Stomach (tissue), 8 donors: ENCODE measurements at regions not wholly inside any gene's neighbourhood (a gene's known extent, or its start where the extent isn't known, plus 50 kb on each side); places are given as distances from the start of the nearest gene placed in this dataset.

Experiments used
- DNase-seq, 2 donors: peaks; one replicate each; pipeline versions ENCODE4 v3.0.0 to v3.0.0-alpha.2; 2013 to 2019
- H3K27ac ChIP-seq, 5 donors: fragments of 200-600 bp in 4 of 5; sonication (generic) in 4 of 5; one replicate each; pipeline ENCODE4 v1.5.1; 2013 to 2019; ENCODE audit warnings: mild to moderate bottlenecking in 1 of 5, moderate library complexity in 1 of 5
- H3K27me3 ChIP-seq, 3 donors: fragments of 200-600 bp; sonication (generic); one replicate each; pipeline ENCODE4 v1.5.1; 2017 to 2019; ENCODE audit warnings: mixed run types in 1 of 3
- H3K36me3 ChIP-seq, 4 donors: fragments of 200-600 bp; sonication (generic); 1 replicate in 3 of 4; 2 replicates in 1 of 4; pipeline ENCODE4 v1.5.1; 2016 to 2019
- H3K4me1 ChIP-seq, 4 donors: fragments of 200-600 bp; sonication (generic); one replicate each; pipeline ENCODE4 v1.5.1; 2016 to 2019
- H3K4me3 ChIP-seq, 4 donors: fragments of 200-600 bp; sonication (generic) in 3 of 4; one replicate each; pipeline ENCODE4 v1.5.1; 2016 to 2019; ENCODE audit warnings: mild to moderate bottlenecking in 1 of 4
- H3K9me3 ChIP-seq, 4 donors: fragments of 200-600 bp; sonication (generic); one replicate each; pipeline ENCODE4 v1.5.1; 2016 to 2019
- CTCF ChIP-seq, 7 experiments: fragments of 450-650 bp in 4 of 7; fragments of 200-600 bp in 3 of 7; sonication (generic) in 3 of 7; IDR thresholded peaks; one replicate each; pipeline ENCODE4 v1.5.1; 2016 to 2019; ENCODE audit warnings: antibody characterized with exemption in 7 of 7, control low read depth in 2 of 7, mild to moderate bottlenecking in 1 of 7
- EP300 ChIP-seq: sonication (generic); formaldehyde crosslinking; IDR thresholded peaks from one replicate; pipeline ENCODE4 v1.6.1; 2017; ENCODE audit warnings: antibody characterized with exemption
- POLR2A ChIP-seq, 4 donors: fragments of 450-650 bp; IDR thresholded peaks; one replicate each; pipeline ENCODE4 v1.6.1; 2016; ENCODE audit warnings: antibody characterized with exemption in 4 of 4, control low read depth in 2 of 4, mild to moderate bottlenecking in 1 of 4, moderate library complexity in 1 of 4
- POLR2AphosphoS5 ChIP-seq, 3 donors: sonication (generic); formaldehyde crosslinking; IDR thresholded peaks; one replicate each; pipeline ENCODE4 v1.6.1; 2016; ENCODE audit warnings: antibody characterized with exemption in 3 of 3
- WGBS, 5 donors: extraction: QIAGEN DNeasy Blood & Tissue Kit in 3 of 5; methylation state at CpG; one replicate each; pipeline versions ENCODE4 v1.1.5 to v1.1.7; 2013 to 2018; 5-methylcytosine and 5-hydroxymethylcytosine counted together
- intact Hi-C: fragments of 100-400 bp; cut with DNase I; formaldehyde crosslinking; loops from one replicate; pipeline ENCODE4 v1.15.1; 2023; ENCODE audit warnings: low total_unique reads
- donor health status: healthy with polysubstance abuse.
- donor health status: Bipolar disorder and iron deficiency.
- donor health status: healthy.

GRCh38 chr11:80451105-80451504, 1010.3 kb upstream of the TENM4 start:
- H3K4me1 ChIP-seq = no peaks in the 10 kb centered on the region
- DNase-seq = no peak
- no peaks in the 10 kb centered on the region for H3K27me3 ChIP-seq
- no peaks in the 10 kb centered on the region for H3K9me3 ChIP-seq
- no peak overlapping the region for H3K27ac ChIP-seq
- no peaks in the 10 kb centered on the region for H3K36me3 ChIP-seq
- WGBS, 5 donors = 67 to 73% (median 72%) methylated on average over 5 of the region's 5 CpGs
- intact Hi-C loops = no loop called here
- TF ChIP-seq EP300 (no peak), POLR2AphosphoS5 (IDR thresholded peaks at IDR 0.05) (no peak), CTCF (IDR thresholded peaks at IDR 0.05) (no peak), POLR2A (IDR thresholded peaks at IDR 0.05) (no peak)
- H3K4me3 ChIP-seq = no peak overlapping the region

GRCh38 chr11:80448709-80449108, 1007.9 kb upstream of the TENM4 start:
- Histone ChIP-seq H3K27ac (no peak overlapping the region), H3K27me3 (no peaks in the 10 kb centered on the region), H3K4me3 (no peak overlapping the region), H3K9me3 (no peaks in the 10 kb centered on the region), H3K36me3 (no peaks in the 10 kb centered on the region), H3K4me1 (no peaks in the 10 kb centered on the region)
- intact Hi-C loops = no loop called here
- 66 to 83% (median 71%) methylated on average over 2 of the region's 2 CpGs for WGBS, 5 donors
- TF ChIP-seq EP300 (no peak), POLR2A (IDR thresholded peaks at IDR 0.05) (no peak), POLR2AphosphoS5 (IDR thresholded peaks at IDR 0.05) (no peak), CTCF (IDR thresholded peaks at IDR 0.05) (no peak)
- DNase-seq = no peak

GRCh38 chr11:80443177-80443576, 1002.3 kb upstream of the TENM4 start:
- Histone ChIP-seq H3K27ac (no peak overlapping the region), H3K36me3 (no peaks in the 10 kb centered on the region), H3K9me3 (no peaks in the 10 kb centered on the region), H3K4me3 (no peak overlapping the region), H3K4me1 (no peaks in the 10 kb centered on the region), H3K27me3 (no peaks in the 10 kb centered on the region)
- intact Hi-C loops = no loop called here
- DNase-seq = no peak
- 37 to 61% (median 56%) methylated on average over 2 of the region's 2 CpGs for WGBS, 5 donors
- TF ChIP-seq POLR2AphosphoS5 (IDR thresholded peaks at IDR 0.05) (no peak), CTCF (IDR thresholded peaks at IDR 0.05) (no peak), EP300 (no peak), POLR2A (IDR thresholded peaks at IDR 0.05) (no peak)

GRCh38 chr11:80441821-80442220, 1001.0 kb upstream of the TENM4 start:
- Histone ChIP-seq H3K27me3 (no peaks in the 10 kb centered on the region), H3K4me3 (no peak overlapping the region), H3K4me1 (no peaks in the 10 kb centered on the region), H3K27ac (no peak overlapping the region), H3K36me3 (no peaks in the 10 kb centered on the region), H3K9me3 (no peaks in the 10 kb centered on the region)
- 73 to 90% (median 85%) methylated on average over 3 of the region's 3 CpGs for WGBS, 5 donors
- DNase-seq = no peak
- TF ChIP-seq CTCF (IDR thresholded peaks at IDR 0.05) = no peak
- no peak for TF ChIP-seq EP300
- no peak for TF ChIP-seq POLR2AphosphoS5 (IDR thresholded peaks at IDR 0.05)
- TF ChIP-seq POLR2A (IDR thresholded peaks at IDR 0.05) = no peak
- intact Hi-C loops = no loop called here
